Stimulated activated CD8-positive, alpha-beta memory T cell treated with anti-CD3 and anti-CD28 coated beads, Interleukin-15, amount 100 ng/mL, for 48 hours (primary cell): ENCODE measurements at regions not wholly inside any gene's neighbourhood (a gene's known extent, or its start where the extent isn't known, plus 50 kb on each side); places are given as distances from the start of the nearest gene placed in this dataset.

Experiments
- DNase-seq, 2 donors: peaks; one replicate each; pipeline ENCODE4 v3.0.0-alpha.2; 2020; ENCODE audit warnings: low read depth in 2 of 2

GRCh38 chr3:36269274-36269673, 111.0 kb upstream of the STAC start:
- DNase-seq: no peak

GRCh38 chr3:36282766-36283165, 97.5 kb upstream of the STAC start:
- DNase-seq: no peak

GRCh38 chr3:36295296-36295695, 85.0 kb upstream of the STAC start:
- no peak for DNase-seq

- no peak for DNase-seq
Observed at GRCh38 chr3:36297195-36297594, 83.1 kb upstream of the STAC start.

DNA sequence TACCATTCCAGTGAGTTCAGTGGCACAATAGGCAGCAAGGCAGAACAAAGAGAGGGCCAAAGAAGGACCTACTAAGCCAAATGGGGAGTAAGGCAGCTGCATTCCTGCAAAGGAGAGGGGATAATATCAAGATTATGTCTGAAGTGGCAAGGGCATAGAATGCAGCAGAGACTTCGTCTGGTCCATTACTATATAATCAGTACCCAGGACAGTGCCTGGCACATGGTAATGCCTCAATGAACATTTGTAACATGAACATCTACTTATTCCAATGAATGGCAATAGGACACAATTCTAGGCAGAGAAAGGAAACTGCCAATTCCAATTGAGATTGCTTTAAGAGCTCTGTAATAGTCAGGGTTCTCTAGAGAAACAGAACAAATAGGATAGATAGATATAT, 82.1 kb upstream of the STAC start:
- DNase-seq: no peak

DNA sequence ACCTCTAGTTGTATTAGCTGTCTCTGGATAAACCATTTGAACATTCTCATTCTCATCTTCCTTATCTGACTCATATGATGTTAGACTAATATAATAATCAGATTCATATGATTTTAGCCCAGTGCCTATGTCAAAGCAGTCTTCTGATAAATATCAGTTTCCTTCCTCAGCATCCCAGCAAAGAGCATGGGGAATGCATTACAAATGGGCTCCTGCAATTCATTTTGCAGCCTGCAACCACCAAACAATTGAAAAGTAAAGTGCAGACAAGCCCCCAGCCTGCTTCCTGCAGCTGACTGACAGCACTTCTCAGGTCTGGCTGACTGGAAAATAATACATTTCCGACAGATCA, 78.2 kb upstream of the STAC start:
- DNase-seq: no peak

DNA sequence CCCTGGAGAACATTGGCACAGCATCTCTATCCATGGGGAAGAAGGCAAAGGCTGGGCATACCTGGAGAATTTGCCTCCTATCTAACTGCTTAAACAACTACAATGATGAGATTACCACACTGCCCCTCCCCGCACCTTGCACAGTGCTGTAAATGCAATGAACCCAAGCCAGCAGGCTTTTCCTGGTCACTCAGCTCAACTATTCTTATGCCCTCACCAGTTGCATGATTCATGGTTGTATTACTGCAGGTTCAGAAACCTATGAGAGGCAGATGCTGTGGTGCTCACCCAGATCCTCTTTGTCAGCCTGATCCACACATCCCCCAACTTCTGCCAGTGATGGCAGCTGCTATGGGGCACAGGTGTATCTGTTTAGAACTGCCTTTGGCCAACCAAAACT, 77.7 kb upstream of the STAC start:
- DNase-seq: no peak

DNA sequence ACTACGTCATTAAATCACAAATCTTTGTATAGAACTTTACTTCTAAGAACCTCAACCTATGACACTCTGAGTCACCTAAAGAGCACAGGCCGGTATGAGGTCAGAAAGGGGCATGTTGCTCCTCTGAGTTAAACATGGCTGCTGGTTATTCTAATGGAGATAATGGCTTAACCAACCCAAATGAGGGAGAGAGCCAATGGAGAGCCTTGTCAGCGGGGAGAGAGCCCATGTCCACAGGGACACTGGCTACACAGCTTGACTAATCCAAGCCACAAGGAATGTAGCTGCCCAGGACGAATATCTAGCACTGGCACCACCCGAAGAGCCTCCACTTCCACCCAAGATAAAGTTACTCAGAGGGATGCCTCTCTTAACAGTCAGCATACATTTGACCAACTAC, 77.0 kb upstream of the STAC start:
- no peak for DNase-seq

DNA sequence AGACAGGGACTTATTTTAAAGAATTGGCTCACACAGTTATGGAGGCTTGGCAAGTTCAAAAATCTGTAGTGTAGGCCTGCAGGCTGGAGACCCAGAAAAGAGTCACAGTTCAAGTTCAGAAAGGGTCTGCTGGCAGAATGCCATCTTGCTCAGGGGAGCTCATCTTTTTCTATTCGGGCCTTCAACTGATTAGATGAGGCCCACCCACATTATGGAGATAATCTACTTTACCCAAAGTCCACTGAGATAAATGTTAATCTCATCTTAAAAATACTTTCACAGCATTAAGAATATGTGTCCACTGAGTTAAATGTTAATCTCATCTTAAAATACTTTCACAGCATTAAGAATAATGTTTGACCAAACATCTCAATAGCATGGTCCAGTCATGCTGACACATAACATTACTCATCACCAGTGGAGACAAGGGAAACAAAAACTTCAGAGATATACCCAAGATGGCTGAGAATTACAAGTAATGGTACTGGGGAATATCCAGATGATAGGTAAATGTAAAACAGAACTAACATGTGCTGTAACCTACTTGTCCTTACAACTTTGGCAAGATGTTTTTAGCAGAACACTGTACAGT, 74.3 kb upstream of the STAC start:
- no peak for DNase-seq

DNA sequence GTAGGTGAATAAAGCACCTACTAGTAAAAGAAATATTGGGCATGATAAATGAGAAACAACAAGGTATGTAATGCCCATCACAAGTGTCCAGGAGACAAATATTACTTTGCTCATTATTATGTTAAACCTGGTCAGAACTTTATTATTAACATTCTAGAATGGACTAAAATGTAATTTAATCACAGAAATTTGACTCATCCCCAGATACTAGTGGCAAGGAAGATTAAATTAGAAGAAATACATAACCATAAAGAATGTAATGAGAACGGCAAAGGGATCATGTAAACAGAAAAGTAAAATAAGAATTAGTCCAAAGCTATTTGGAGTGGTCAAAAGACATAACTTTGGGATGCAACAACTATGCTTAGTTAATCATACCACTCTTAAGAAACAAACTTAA, 71.2 kb upstream of the STAC start:
- no peak for DNase-seq

GRCh38 chr3:36312351-36312750, 68.0 kb upstream of the STAC start:
- DNase-seq: no peak

GRCh38 chr3:36317915-36318314, 62.4 kb upstream of the STAC start:
- no peak for DNase-seq

DNA sequence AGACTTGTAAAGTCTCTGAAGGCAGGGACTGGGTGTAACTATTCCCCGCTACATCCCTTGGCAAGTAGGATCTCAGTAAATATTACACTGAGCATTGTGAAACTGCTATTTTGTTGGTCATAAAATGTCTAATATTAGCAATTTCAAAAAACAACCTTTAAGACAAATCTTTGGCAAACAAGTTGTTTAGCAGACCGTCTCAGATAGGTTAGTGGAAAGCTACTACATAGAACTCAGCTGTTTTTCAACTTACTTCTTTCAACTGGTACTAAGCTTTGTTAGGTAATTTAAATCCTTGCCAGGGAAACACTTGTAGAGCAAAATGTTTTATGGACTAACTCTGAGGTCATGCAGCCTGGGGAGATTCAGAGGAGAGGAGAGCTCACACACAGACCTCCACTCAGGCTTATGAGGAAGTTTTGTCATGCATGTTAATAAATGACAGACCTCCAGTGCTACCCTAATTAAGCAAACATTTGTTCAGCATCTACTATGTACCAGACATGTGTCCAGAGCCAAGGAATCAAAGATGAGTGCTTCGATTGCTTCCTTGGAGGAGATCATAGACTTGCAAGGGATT, 61.6 kb upstream of the STAC start:
- no peak for DNase-seq

DNA sequence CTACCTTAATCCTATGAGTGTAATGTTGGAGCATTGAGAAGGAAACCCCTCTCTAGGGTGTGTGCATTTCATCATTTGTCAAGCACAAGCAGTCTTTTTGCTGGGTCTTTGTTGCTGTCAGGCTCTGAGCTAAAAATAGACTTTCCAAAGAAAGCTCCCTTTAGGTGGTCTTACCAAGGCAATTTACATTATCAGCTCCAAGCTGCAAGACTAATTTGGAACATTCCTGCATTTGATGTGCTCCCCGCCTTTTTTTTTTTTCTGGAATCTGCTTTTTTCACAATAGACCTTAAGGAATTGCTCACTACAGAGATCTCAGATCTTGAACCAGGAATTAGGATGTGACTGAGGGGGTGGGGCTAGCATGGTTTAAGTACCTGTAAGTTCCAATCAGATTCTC, 60.6 kb upstream of the STAC start:
- DNase-seq: no peak
